ENCODE measurements at regions not wholly inside any gene's neighbourhood (a gene's known extent, or its start where the extent isn't known, plus 50 kb on each side); places are given as distances from the start of the nearest gene placed in this dataset.

GRCh38 chr18:22701795-22702194, 231.3 kb upstream of the RBBP8 start:
- Mint-ChIP-seq H3K4me1 (no peaks in the 10 kb centered on the region), H3K4me3 (no peak overlapping the region), H3K9me3 (peaks cover 0 to 4% (median 0%) of the 10 kb centered on the region in 7 donors), H3K27me3 (ENCODE audit: low read depth in 3 of 3) (peaks cover 0 to 1% (median 0%) of the 10 kb centered on the region in 3 donors), H3K27ac (no peak overlapping the region), H3K36me3 (no peaks in the 10 kb centered on the region)
- Histone ChIP-seq H3K9ac (ENCODE audit: insufficient read depth, low read length, poor library complexity, severe bottlenecking) (no peak overlapping the region), H3K27me3 (ENCODE audit: control insufficient read depth in 2 of 2, insufficient read depth in 2 of 2, low read length in 2 of 2) (no peaks in the 10 kb centered on the region), H3K4me3 (replicated peaks in 1 of 3; ENCODE audit: low read depth in 2 of 3, low read length in 3 of 3) (no peak overlapping the region), H3K36me3 (replicated peaks in 1 of 2; ENCODE audit: control insufficient read depth in 1 of 2, insufficient read depth in 2 of 2, low read length in 2 of 2) (no peaks in the 10 kb centered on the region), H3K79me2 (ENCODE audit: insufficient read depth, low read length) (no peaks in the 10 kb centered on the region), H3K4me1 (ENCODE audit: control insufficient read depth in 1 of 2, insufficient read depth in 2 of 2, low read length in 2 of 2) (no peaks in the 10 kb centered on the region), H4K20me1 (ENCODE audit: insufficient read depth, low read length) (no peaks in the 10 kb centered on the region), H3K27ac (ENCODE audit: low read depth in 1 of 2, low read length in 2 of 2) (no peak overlapping the region), H2AFZ (ENCODE audit: insufficient read depth, low read depth, low read length, poor library complexity, severe bottlenecking) (no peak overlapping the region), H3K4me2 (replicated peaks; ENCODE audit: extremely low read depth, low read length, poor library complexity, severe bottlenecking) (no peak overlapping the region), H3K9me3 (replicated peaks in 1 of 2; ENCODE audit: control insufficient read depth in 1 of 2, insufficient read depth in 1 of 2, low read length in 2 of 2) (no peaks in the 10 kb centered on the region)
- no peak for TF ChIP-seq CTCF (IDR thresholded peaks at IDR 0.05)
- intact Hi-C loops (cut with micrococcal nuclease): loop anchor here in 1 of 2 donors (10.0 kb wide), 1 partner anchor 707 kb away; no protein-coding TSS in a partner anchor
- 90% methylated on average over 2 of the region's 4 CpGs for WGBS (ENCODE audit: insufficient coverage)
- no peak for DNase-seq

DNA sequence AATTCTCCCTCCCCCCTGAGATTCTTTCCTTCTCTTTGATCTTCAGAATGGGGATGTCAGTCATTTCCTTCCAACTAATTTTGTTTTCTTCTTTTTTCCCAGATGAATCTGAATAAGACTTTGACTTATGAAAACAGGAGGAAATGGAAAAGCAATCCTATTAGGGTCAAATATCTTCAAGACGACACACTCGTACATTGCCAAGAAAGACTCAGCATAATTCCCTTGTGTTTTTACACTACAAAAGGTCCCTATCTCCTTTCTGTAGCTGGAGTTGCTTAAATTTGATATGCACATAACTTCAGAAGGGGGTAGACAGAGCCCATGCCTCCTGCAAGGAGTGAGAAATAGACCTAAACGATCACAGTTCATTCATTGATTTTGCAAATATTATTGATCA, 230.3 kb upstream of the RBBP8 start:
- Mint-ChIP-seq H3K4me3 (no peak overlapping the region), H3K36me3 (no peaks in the 10 kb centered on the region), H3K27ac (no peak overlapping the region), H3K9me3 (no peaks in the 10 kb centered on the region), H3K4me1 (no peaks in the 10 kb centered on the region), H3K27me3 (ENCODE audit: low read depth in 3 of 3) (no peaks in the 10 kb centered on the region)
- no peaks in the 10 kb centered on the region for H3K36me3 ChIP-seq (replicated peaks in 1 of 2; ENCODE audit: control insufficient read depth in 1 of 2, insufficient read depth in 2 of 2, low read length in 2 of 2)
- H3K27me3 ChIP-seq (ENCODE audit: control insufficient read depth in 2 of 2, insufficient read depth in 2 of 2, low read length in 2 of 2): no peaks in the 10 kb centered on the region
- no peaks in the 10 kb centered on the region for H3K4me1 ChIP-seq (ENCODE audit: control insufficient read depth in 1 of 2, insufficient read depth in 2 of 2, low read length in 2 of 2)
- H3K4me3 ChIP-seq (replicated peaks in 1 of 3; ENCODE audit: low read depth in 2 of 3, low read length in 3 of 3): no peak overlapping the region
- no CpG with 5 or more reads among the region's 3 CpGs for WGBS (ENCODE audit: insufficient coverage)
- intact Hi-C loops (cut with micrococcal nuclease): loop anchor here in 1 of 2 donors (10.0 kb wide), 1 partner anchor 708 kb away; no protein-coding TSS in a partner anchor
- H4K20me1 ChIP-seq (ENCODE audit: insufficient read depth, low read length): no peaks in the 10 kb centered on the region
- no peak overlapping the region for H3K4me2 ChIP-seq (replicated peaks; ENCODE audit: extremely low read depth, low read length, poor library complexity, severe bottlenecking)
- no peak for DNase-seq
- no peaks in the 10 kb centered on the region for H3K9me3 ChIP-seq (replicated peaks in 1 of 2; ENCODE audit: control insufficient read depth in 1 of 2, insufficient read depth in 1 of 2, low read length in 2 of 2)
- H2AFZ ChIP-seq (ENCODE audit: insufficient read depth, low read depth, low read length, poor library complexity, severe bottlenecking): no peak overlapping the region
- no peak overlapping the region for H3K27ac ChIP-seq (ENCODE audit: low read depth in 1 of 2, low read length in 2 of 2)
- H3K79me2 ChIP-seq (ENCODE audit: insufficient read depth, low read length): no peaks in the 10 kb centered on the region
- no peak overlapping the region for H3K9ac ChIP-seq (ENCODE audit: insufficient read depth, low read length, poor library complexity, severe bottlenecking)
- TF ChIP-seq CTCF (IDR thresholded peaks at IDR 0.05): no peak

All from CD14-positive monocyte (primary cell).